HG03457 (cell line): ENCODE measurements at regions not wholly inside any gene's neighbourhood (a gene's known extent, or its start where the extent isn't known, plus 50 kb on each side); places are given as distances from the start of the nearest gene placed in this dataset.

ENCODE experiments used
- ATAC-seq: cut with Tn5 transposase; IDR thresholded peaks from one replicate; pipeline ENCODE4 v1.9.1; 2021; ENCODE audit warnings: moderate number of reproducible peaks; ENCODE audit not compliant: unreplicated experiment

DNA sequence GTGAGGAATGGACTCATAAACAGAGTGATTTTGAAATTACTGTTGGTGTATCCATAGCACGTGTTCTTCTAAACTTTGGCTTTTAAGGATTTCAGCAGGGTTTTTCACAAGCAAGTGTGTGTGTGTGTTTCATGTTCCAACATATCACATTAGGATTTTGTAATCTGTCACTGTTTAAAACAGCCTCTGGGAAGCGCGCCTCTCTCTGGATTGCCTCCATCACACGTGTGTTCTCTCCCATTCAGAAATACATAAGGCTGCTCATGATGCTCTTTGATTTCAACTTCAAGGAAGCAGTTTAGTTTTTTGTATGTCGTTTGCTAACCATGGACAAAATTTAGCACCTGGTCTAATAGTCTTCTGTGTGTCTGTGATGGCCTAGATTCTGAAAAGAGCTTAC is 370.4 kb downstream of the MTX2 start:
- no peak for ATAC-seq

DNA sequence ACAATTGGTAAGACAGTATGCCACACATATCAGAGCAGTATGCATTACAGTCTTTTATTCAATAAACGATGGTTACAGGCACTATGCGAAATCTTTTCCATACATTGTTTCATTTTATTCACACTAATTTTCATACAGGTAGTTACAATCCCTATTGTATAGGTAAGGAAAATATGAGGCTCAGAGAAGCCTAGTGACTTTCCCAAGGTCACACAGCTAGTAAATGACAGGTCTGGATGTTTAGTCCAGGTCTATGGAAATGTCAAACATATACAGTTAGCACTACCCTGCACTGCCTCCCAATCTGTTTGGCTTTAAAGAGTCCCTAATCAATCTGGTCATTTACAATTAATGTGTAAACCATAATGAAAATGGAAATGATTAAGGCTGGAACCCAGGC is 372.2 kb downstream of the MTX2 start:
- no peak for ATAC-seq

DNA sequence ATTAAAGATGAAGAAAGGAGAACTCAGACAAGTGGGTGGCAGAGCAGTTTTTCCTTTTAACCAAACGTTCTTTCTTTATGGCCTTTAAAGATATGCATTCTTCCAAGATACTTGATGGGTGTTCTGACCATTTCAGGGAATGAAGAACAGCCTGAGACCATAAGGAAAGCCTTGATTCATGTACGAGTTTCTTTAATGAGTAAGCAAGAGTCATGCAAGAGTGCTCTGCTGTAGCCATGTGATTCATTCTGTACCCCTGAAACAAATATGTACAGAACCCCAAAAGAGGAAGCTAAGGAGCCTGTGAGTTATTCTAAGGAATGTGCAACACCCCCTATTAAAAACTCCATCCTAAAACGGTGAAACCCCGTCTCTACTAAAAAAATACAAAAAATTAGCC is 372.8 kb downstream of the MTX2 start:
- ATAC-seq, result no peak

DNA sequence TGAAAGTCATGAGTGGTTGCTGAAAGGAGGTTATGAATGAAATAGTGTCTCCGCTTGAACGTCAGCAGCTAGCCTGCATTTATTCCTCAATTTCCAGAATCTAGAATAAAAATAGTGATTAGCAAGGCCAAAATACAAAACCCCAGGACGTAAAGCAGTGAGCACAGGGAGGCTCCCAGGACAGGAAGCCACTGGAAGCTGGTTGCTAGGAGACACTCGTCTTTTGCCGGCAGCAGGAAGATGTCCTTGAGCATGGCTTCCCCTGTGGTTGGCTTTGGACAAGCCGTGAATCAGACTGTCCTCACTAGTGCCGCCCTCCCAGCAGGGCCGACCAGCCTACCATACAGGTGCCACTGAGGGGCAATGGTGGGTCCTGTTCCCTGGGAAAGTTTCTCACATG is 374.4 kb downstream of the MTX2 start:
- no peak for ATAC-seq

DNA sequence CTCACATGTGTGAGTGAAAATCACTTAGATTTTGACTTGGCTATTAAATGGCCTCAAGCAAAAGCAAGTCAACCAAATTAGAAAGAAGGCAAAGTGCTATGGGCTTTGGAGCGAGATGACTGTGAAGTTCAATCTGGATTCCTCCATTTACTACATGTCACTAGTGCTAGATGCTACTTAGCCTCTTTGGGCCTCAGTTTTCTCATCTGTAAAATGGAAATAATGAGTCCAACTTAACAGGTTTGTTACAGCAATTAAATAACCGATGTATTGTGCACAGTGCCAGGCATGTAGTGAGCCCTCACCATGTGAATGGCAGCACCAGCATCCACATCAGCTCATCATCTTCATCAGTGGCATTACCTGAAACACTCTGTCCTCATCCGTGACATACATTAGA is 376.3 kb downstream of the MTX2 start:
- no peak for ATAC-seq

DNA sequence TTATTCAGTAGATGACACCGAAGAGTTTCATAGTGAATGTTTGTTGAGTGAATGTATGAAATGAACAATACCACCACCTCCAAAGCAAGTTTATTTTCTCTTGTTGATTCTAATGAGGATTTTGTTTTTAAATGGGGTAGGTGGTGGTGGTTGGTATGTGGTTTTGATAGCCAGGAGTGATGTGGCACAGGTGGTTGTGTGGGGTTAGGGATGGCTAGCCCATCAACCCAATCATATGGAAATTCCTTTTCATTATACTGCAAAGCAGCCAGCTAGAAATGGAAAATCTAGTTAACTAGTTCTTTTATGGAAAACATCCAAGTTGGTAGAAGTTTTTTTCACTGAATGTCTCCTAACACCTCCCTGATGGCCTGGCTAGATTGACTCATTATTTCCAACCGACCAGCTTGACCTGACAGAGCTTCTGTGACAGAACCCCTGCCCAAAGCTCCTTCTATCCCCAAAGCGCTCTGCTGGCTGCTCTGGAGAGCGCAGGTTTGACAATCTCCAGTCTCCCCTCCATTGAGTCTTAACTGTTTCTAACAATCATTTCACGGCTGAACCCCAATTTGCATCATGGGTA is 376.9 kb downstream of the MTX2 start:
- ATAC-seq, result no peak

DNA sequence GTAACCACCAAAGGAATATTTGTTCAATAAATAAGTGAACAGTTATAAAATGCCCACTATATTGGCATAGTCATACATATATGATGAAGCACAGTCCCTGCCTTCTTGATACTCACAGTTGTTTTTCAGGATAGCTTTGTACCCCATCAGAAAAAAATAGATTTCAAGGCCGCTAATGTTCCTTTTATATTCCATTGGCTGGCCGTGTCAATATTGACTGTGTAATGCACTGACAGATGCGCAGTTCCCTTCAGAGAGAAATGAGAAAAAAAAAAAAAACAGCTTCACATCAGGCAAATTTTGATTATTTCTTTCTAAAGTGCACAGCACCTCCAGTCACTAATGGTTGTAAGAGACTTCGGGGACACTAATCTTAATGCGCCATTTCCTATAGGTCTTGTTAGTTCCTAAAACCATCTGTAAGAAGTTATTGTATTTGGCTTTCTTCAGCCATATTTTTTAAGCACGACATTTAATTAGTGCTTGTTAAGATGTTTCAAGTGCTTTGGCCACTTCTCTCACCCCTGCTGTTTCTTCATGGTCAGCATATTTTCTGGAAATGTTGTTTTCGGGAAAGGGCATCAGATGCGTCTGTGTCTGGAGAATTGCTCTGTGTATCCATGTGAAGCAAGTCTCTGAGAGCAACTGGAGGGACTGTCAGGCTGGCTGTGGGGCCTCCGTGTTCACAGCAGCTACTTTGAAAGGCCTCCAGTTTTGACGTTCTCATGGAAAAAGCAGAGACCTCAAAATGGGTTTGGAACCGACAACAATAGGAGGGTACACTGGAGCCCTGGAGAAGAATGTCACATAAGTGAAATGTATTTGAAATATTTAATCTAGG is 378.3 kb downstream of the MTX2 start:
- ATAC-seq, result no peak

DNA sequence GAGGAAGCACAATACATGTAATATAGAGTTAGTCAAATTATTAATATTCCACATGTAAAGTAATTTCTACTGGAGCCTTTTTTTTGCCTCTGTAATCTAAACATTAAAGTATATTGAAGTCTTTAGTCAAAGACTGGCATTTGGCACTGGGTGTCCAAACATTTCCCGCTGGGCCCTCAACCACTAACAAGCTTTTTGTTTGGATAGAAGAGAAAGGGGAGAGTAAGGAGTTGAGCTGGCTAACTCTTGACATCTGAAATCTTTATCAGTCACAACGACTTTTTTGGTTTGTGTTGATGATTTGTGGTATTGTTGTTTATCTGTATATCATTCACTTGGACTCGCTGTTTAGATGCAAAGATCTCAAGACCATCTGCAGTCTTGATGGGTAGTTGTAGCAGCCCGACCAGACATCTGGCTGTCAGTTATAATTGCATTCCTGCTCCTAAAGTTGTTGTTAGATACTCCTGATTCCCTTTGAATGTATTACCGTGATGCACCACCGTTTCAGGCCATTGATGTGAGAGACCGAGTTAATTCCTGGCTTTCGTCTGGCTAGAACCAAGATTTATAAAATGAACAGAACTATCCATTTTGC is 379.6 kb downstream of the MTX2 start:
- ATAC-seq, result no peak

DNA sequence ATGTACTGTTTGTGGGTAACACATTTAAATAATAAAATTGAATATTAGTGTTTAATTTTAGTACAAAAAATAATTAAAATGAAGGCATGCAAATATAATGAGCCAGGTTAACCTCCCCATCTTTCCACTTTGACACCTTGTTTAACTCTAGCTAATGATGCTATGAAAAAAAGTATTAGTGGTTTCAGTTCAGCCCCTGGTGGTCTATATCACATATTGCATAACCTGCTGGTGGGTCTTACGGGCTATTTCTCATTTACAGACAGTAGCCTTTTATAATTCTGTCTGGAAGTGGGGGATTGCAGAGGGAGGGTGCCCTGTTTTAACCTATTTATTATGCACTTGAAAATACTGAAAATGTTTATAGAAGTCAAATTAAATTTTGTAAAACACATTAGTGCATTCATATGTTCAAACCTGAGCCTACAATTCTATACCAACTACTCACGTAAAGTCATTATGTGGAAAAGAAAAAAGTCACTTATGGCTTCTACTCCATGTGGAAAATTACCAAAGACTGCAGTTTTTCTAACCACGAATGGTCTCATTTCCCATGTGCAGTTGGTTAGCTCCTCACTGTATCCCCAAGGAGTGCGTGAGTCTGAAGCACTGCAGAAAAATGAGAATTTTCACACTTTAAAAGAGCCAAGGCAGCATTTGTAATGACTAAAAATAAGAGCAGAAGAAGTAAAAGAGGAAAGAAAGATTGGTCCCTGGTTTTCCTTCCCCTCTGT is 381.0 kb downstream of the MTX2 start:
- no peak for ATAC-seq

DNA sequence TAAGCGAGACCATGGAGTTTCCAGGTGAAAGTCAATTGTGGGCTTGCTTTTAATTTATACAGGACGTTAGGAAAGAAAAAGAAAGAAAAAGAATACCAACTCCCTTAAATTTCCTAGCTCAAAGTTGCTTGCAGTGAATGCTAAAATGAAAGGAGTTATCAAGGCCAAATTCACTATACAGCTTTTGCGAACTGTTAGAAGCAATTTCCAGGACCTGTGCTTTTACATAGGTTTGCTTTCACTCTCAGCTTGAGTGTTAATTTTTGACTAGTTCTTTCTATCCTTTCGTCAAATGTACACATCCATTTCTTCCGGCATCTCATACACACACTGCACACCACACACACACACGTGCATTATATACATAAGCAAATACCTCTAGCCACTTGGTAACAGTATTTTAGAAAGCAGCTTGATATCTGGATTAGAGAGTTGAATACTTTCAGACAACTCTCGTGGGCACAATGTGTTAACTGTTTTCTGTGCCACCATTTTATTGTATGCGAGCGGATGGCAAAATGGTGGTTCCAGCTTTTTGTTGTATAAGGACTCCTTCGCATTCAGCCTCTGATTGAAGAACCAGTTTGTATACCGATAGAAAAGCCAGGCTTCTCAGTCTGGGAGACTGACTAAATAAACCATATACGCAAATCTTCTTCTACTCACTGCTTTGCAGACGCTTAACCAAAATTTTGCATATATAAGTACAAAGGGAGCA is 381.8 kb downstream of the MTX2 start:
- no peak for ATAC-seq

DNA sequence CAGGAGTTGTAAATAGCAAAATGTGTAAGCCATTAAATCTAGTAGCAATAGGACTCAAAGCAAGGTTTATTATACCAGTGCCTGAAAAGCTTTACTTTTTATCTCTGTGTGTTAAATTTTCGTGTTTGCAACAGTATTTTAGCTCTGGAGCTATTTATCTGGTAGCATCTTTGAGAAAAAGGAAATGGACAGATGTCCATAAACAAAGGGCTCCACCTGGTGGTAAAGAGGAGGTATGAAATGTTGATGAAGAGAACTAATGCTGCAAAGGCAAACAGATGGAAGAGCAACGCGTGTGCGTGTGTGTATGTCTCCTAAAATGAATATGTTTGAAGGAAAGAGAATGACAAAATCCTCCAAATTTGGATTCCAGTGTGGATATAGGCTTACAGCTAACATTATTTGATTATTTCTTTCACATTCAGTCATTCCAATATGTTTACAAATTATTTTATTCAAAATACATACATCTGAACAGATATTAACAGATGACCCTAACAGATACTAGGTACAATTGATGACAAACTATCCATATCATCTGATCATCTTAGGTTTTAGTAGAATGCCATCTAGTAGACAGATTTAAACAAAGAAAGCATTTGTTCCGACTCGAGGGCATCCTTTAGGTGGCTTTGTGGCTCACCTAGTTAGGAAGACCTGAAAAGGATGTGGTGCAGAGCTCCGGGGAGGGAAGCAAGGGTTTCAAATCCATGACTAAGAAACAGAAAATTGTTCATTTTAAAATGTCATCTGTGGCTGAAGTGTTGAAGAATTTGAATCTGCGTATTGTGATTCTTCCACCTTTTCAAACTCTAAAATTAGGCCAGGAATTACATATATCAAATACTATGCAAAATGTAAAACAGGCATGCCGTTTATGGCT is 383.3 kb downstream of the MTX2 start:
- no peak for ATAC-seq

DNA sequence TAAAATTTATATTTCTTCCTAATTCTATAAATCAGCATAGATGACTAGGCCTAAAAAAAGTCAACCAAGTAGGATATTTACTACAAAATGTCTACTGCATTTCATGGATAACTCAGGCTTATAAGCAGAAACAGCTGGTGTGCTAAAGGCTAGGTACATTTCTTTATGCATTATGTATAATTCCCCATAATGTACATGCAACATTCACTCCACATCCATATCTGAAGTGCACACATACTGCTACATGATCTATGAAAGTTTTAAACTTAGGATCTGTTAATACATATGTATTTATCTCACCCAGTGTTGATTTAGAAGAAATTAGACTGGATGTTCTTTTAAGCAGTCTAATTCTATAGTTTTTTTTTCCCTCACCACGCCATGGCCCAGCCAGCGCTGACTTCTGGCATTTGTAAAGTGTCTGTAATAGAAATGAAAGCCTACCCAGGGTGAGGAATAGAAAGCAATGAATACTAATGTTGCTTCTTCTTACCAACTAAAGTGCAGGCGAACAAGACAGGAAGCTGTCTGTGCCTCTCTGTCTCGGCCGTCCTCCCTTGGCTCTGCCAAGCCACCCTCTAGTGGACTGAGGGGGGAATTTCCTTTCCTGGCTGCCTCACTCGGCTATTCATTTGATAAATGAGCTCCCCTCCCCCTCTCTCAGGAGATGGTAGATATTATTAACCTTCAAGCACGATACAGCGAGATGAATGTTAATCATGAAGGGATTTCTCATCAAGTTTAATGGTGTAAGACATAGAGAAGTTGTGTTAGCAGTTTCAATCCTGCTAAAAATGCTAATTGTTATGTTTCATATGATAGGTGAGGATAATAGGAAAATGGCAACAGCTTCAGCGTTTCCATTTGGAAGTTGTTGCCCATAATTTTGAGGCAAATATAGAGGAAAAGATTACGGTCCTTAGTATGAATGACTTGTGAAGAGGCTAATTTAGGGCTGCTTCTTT is 384.5 kb downstream of the MTX2 start:
- ATAC-seq, result peak; percentile 76

DNA sequence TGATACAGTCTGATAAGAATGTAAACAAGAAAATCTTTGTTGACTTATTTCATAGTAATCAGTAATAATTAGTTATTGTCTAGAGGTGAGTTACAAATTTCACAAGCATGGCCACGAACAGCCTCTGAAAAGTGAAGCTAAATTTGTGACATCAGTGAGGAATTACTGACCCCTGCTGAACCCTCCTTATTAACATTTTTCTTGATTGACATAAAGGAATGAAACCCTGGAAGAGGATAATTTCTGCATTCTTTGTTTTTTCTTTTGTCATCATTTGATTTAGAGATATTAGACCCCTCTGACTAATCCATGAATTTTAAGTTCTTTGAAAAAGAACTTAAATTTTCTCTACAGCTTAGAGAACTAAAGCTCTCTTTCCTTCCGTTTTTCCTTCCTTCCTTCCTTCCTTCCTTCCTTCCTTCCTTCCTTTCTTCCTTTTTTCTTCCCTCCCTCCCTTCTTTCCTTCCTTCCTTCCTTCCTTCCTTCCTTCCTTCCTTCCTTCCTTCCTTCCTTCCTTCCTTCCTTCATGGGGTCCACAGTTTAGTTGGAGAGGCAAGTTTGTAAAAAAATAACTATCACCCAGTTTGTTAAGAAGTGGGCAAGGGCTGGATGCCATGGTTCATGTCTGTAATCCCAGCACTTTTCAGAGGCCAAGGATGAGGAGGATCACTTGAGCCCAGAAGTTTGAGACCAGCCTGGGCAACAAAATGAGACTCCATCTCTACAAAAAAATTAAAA is 387.0 kb downstream of the MTX2 start:
- ATAC-seq, result no peak

DNA sequence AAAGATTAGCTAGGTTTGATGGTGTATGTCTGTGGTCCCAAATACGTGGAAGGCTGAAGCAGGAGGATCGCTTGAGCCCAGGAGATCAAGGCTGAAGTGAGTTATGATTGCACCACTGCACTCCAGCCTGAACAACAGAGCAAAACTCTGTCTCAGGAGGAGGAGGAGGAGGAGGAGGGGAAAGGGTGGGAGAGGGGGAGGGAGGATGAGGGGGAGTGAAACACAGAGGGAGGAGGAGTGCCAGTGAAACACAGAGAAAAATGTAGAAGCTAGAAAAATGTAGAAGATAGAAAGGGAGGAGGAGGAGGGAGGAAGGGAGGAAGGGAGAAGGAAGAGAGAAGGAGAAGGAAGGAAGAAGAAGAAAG is 387.5 kb downstream of the MTX2 start:
- no peak for ATAC-seq

DNA sequence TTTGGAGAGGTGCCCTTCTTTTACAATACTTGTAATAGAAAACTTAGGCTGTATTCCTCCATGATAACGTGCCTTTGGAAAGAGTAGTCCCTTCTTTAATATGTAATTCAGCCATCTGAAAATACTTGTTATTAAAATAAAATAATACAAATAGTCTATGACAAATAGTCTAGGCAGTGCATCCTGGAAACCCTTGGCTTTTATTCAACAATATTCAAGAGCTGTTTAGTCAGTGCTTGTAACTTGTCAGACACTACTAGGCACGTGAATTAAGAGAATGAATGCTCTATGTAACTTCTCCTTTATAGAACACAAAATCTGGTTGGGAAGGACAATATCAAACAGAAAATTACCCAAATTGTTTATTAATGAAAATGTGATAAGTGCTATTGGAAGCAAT is 388.2 kb downstream of the MTX2 start:
- ATAC-seq, result no peak

DNA sequence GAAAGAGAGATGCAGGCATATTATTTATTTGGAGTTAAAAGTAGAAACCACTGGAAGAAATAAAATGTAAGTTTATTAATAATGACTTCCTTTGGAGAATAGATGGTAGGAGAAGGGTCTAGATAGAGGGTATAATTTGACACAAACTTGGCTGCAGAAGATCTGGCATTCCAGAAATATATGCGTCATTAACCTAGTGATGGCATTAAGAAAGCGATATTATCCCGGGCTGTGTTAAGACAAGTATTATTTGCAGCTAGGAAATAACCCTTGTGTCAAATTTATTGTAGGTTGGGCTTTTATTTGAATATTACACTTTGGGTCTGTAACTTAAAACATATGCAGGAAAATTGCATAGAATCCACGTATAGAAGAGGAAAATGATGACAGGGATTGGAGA is 389.5 kb downstream of the MTX2 start:
- ATAC-seq, result no peak

DNA sequence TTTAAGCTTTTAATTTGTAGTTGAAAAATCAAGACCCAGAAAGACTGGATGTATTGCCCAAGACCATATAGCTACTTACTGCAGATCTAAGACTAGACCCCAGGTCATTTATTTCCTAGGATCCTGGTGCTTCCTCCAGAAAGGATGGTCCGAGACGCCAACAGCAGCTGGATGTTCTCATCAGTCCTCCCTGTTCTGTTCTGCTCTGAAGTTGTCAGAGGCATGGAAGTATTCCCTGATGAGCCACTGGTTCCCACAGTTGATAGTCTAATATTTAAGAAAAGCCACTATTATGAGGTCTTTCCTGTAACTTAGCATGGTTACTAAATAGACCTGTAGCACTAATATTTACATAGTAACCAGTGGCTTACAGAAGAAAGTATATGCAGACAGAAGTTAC is 393.5 kb downstream of the MTX2 start:
- no peak for ATAC-seq

DNA sequence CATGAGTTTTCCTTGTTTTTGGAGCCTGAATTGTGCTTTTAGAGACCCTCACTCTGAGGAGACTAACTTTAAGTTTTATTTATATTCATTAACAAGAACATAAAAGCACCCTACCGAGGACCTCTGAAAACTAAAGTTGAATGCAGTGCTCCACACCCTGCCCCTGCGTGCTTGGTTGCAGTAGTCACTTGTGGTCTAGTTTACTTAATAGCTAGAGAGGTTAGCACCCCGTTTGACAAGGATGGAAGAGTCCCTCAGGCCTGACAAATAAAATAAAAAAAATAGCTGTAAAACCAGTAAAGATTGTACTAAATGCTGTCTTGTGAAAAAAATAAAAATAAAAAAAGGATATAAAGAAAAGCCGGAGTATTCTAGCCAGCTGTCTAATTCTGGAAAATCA is 395.2 kb downstream of the MTX2 start:
- no peak for ATAC-seq
